EL (cell line): ENCODE measurements at regions not wholly inside any gene's neighbourhood (a gene's known extent, or its start where the extent isn't known, plus 50 kb on each side); places are given as distances from the start of the nearest gene placed in this dataset.
"Not testable (repeated sequence)": the region's sequence is repeated elsewhere in the genome, so short reads cannot be mapped to it uniquely, and the experiment has no call there.

Experiments used
- DNase-seq: peaks from one replicate; pipeline ENCODE4 v3.0.0-alpha.2; 2016

- DNase-seq, result no peak
These were observed 1737.7 kb upstream of the PCDH10 start for GRCh38 chr4:131411393-131411792.

- no peak for DNase-seq
These were observed 1729.9 kb upstream of the PCDH10 start for GRCh38 chr4:131419147-131419546.

- no peak for DNase-seq
These were observed 1722.9 kb upstream of the PCDH10 start for GRCh38 chr4:131426023-131426758.

GRCh38 chr4:131427000-131427399, 1722.1 kb upstream of the PCDH10 start:
- no peak for DNase-seq

- no peak for DNase-seq
These were observed 1718.8 kb upstream of the PCDH10 start for GRCh38 chr4:131430302-131430701.

GRCh38 chr4:131441004-131441688, 1707.9 kb upstream of the PCDH10 start:
- no peak for DNase-seq

- no peak for DNase-seq
These were observed 1701.2 kb upstream of the PCDH10 start for GRCh38 chr4:131447883-131448282.

GRCh38 chr4:131450572-131451209, 1698.4 kb upstream of the PCDH10 start:
- DNase-seq, result no peak

GRCh38 chr4:131459430-131460101, 1689.5 kb upstream of the PCDH10 start:
- peak; percentile 1 for DNase-seq

GRCh38 chr4:131470360-131470759, 1678.7 kb upstream of the PCDH10 start:
- DNase-seq, result no peak

- DNase-seq, result no peak
These were observed 1660.3 kb upstream of the PCDH10 start for GRCh38 chr4:131488772-131489171.

- not testable (repeated sequence) for DNase-seq
These were observed 1652.9 kb upstream of the PCDH10 start for GRCh38 chr4:131496211-131496610.

GRCh38 chr4:131499141-131499873, 1649.8 kb upstream of the PCDH10 start:
- DNase-seq, result peak; percentile 31

- peak; percentile 16 for DNase-seq
These were observed 1639.6 kb upstream of the PCDH10 start for GRCh38 chr4:131509521-131509920.

GRCh38 chr4:131526686-131527085, 1622.4 kb upstream of the PCDH10 start:
- DNase-seq, result no peak

GRCh38 chr4:131531087-131531486, 1618.0 kb upstream of the PCDH10 start:
- no peak for DNase-seq

- DNase-seq, result no peak
These were observed 1614.0 kb upstream of the PCDH10 start for GRCh38 chr4:131534944-131535645.

GRCh38 chr4:131540256-131540655, 1608.8 kb upstream of the PCDH10 start:
- DNase-seq, result no peak

GRCh38 chr4:131547506-131547981, 1601.5 kb upstream of the PCDH10 start:
- no peak for DNase-seq

- no peak for DNase-seq
These were observed 1597.8 kb upstream of the PCDH10 start for GRCh38 chr4:131551306-131551705.

GRCh38 chr4:131566026-131566425, 1583.1 kb upstream of the PCDH10 start:
- no peak for DNase-seq

GRCh38 chr4:131584587-131584986, 1564.5 kb upstream of the PCDH10 start:
- DNase-seq, result no peak
